ENCODE measurements at regions not wholly inside any gene's neighbourhood (a gene's known extent, or its start where the extent isn't known, plus 50 kb on each side); places are given as distances from the start of the nearest gene placed in this dataset.

DNA sequence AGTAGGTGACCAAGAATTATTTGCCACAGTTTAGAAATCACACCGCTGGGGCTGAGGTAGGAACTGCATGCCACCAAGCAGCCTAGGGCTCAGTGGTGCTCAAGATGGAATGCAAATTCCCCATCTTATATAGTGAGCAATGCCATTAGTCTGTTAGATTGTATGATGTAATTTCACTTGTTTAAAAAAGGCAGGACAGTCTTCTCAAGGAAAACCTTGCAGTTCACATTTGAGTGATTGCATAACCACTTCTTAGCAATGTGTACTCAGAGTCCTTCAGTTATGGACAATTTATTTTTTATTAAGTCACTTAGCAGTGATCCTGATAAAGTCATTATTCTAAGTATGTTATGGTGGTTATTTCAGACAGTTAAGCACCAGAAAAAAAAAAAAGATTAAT, 142.9 kb upstream of the SFRP2 start:
- Histone ChIP-seq H3K27me3 (replicated peaks; ENCODE audit: control insufficient read depth, insufficient read depth, low read length) (no peaks in the 10 kb centered on the region; the same call in 1 of the 2 replicates), H3K4me3 (replicated peaks; ENCODE audit: low read depth, low read length) (no peak overlapping the region), H3K36me3 (ENCODE audit: control insufficient read depth, insufficient read depth, low read length) (no peaks in the 10 kb centered on the region)
- TF ChIP-seq, protein P1, sequence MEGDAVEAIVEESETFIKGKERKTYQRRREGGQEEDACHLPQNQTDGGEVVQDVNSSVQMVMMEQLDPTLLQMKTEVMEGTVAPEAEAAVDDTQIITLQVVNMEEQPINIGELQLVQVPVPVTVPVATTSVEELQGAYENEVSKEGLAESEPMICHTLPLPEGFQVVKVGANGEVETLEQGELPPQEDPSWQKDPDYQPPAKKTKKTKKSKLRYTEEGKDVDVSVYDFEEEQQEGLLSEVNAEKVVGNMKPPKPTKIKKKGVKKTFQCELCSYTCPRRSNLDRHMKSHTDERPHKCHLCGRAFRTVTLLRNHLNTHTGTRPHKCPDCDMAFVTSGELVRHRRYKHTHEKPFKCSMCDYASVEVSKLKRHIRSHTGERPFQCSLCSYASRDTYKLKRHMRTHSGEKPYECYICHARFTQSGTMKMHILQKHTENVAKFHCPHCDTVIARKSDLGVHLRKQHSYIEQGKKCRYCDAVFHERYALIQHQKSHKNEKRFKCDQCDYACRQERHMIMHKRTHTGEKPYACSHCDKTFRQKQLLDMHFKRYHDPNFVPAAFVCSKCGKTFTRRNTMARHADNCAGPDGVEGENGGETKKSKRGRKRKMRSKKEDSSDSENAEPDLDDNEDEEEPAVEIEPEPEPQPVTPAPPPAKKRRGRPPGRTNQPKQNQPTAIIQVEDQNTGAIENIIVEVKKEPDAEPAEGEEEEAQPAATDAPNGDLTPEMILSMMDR (IDR thresholded peaks at IDR 0.05; ENCODE audit: insufficient read depth, low read length, poor library complexity, severe bottlenecking): no peak
- no peak for DNase-seq (ENCODE audit: extremely low read depth, insufficient read length)

DNA sequence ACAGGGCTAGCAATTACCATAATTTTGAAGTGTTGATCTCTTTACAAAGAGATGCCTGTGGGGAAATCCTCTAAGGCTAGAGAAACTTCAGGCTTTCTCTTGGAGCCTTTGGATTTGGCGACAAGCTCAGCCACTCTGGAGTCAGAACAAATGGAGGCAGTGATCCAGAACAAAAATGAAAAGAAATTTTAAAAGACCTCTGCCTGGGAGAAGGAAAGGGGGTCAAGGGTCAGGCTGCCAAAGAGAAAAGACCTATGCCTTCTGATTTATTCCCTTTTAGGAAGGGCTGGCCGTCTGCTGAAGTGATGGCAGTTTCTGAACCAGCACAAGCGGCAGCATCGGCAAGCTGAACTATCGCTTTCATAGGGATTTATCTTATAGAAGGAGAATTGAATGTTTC, 140.8 kb upstream of the SFRP2 start:
- H3K4me3 ChIP-seq (replicated peaks; ENCODE audit: low read depth, low read length): no peak overlapping the region
- DNase-seq (ENCODE audit: extremely low read depth, insufficient read length): no peak
- H3K27me3 ChIP-seq (replicated peaks; ENCODE audit: control insufficient read depth, insufficient read depth, low read length): no peaks in the 10 kb centered on the region; the same call in 1 of the 2 replicates
- TF ChIP-seq, protein P1 (IDR thresholded peaks at IDR 0.05; ENCODE audit: insufficient read depth, low read length, poor library complexity, severe bottlenecking): no peak
- no peaks in the 10 kb centered on the region for H3K36me3 ChIP-seq (ENCODE audit: control insufficient read depth, insufficient read depth, low read length)

DNA sequence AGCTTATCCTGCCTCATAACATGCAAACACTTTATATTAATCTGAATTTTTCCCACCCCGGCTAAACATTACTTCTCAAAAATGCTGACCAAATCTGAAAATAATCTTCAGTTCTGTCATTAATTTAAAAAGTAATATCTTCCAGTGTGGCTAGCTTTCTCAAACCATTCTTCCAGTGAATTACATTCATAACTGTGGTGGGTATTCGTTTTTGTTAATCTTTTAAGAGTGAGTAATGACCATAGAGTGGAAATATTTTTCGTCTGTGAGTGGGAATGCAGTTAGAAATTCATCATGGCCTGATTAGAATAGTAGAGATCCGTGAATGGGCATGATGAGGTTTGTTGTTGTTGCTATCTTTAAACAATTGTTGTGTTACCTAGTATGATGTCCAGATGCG, 138.6 kb upstream of the SFRP2 start:
- Histone ChIP-seq H3K27me3 (replicated peaks; ENCODE audit: control insufficient read depth, insufficient read depth, low read length) (no peaks in the 10 kb centered on the region), H3K36me3 (ENCODE audit: control insufficient read depth, insufficient read depth, low read length) (no peaks in the 10 kb centered on the region), H3K4me3 (replicated peaks; ENCODE audit: low read depth, low read length) (no peak overlapping the region)
- DNase-seq (ENCODE audit: extremely low read depth, insufficient read length): no peak
- TF ChIP-seq, protein P1 (IDR thresholded peaks at IDR 0.05; ENCODE audit: insufficient read depth, low read length, poor library complexity, severe bottlenecking): no peak

GRCh38 chr4:153922148-153922547, 133.3 kb upstream of the SFRP2 start:
- DNase-seq (ENCODE audit: extremely low read depth, insufficient read length): no peak
- TF ChIP-seq, protein P1 (IDR thresholded peaks at IDR 0.05; ENCODE audit: insufficient read depth, low read length, poor library complexity, severe bottlenecking): no peak

GRCh38 chr4:153919667-153920066, 130.8 kb upstream of the SFRP2 start:
- DNase-seq (ENCODE audit: extremely low read depth, insufficient read length): no peak
- TF ChIP-seq, protein P1 (IDR thresholded peaks at IDR 0.05; ENCODE audit: insufficient read depth, low read length, poor library complexity, severe bottlenecking): no peak
- no peak overlapping the region for H3K4me3 ChIP-seq (replicated peaks; ENCODE audit: low read depth, low read length)
- H3K36me3 ChIP-seq (ENCODE audit: control insufficient read depth, insufficient read depth, low read length): no peaks in the 10 kb centered on the region
- H3K27me3 ChIP-seq (replicated peaks; ENCODE audit: control insufficient read depth, insufficient read depth, low read length): no peaks in the 10 kb centered on the region

More at GRCh38 chr4:153922148-153922547, 133.3 kb upstream of the SFRP2 start:
- no peak overlapping the region for H3K4me3 ChIP-seq (replicated peaks; ENCODE audit: low read depth, low read length)
- H3K27me3 ChIP-seq (replicated peaks; ENCODE audit: control insufficient read depth, insufficient read depth, low read length): no peaks in the 10 kb centered on the region
- no peaks in the 10 kb centered on the region for H3K36me3 ChIP-seq (ENCODE audit: control insufficient read depth, insufficient read depth, low read length)

- no peak overlapping the region for H3K4me3 ChIP-seq (replicated peaks; ENCODE audit: low read depth, low read length)
- H3K36me3 ChIP-seq (ENCODE audit: control insufficient read depth, insufficient read depth, low read length): no peaks in the 10 kb centered on the region
- DNase-seq (ENCODE audit: extremely low read depth, insufficient read length): peak; percentile 33
- TF ChIP-seq, protein P1 (IDR thresholded peaks at IDR 0.05; ENCODE audit: insufficient read depth, low read length, poor library complexity, severe bottlenecking): no peak
- no peaks in the 10 kb centered on the region for H3K27me3 ChIP-seq (replicated peaks; ENCODE audit: control insufficient read depth, insufficient read depth, low read length)
These were observed 127.4 kb upstream of the SFRP2 start for GRCh38 chr4:153916273-153916755.

Data from GM06990 (cell line).